ENCODE measurements at regions not wholly inside any gene's neighbourhood (a gene's known extent, or its start where the extent isn't known, plus 50 kb on each side); places are given as distances from the start of the nearest gene placed in this dataset.

DNA sequence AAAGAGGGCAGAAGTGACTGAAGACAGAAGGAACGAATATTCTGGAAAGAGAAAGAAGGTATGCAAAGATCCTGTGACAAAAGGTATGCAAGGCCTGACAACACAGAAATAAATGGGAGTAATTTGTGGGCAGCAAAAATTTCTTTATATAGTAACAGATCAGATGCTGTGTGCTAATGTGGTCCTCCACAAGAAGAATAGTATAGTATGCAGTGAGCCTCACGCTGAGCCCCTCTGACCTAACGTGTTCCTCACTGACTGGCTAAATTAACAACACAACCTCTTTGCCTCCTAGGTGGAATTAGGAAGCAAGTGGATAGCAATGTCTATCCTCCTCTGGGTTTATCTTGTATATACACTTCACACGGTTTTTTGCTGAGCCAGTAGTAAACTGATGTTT lies 143.1 kb upstream of the SESN3 start:
- no peak overlapping the region for H3K27ac Mint-ChIP-seq
- H3K36me3 Mint-ChIP-seq (ENCODE audit: low read depth), result no peaks in the 10 kb centered on the region
- H3K4me1 Mint-ChIP-seq (ENCODE audit: low read depth), result no peaks in the 10 kb centered on the region
- H3K9me3 Mint-ChIP-seq, result no peaks in the 10 kb centered on the region
- peaks cover 6% of the 10 kb centered on the region for H3K27me3 Mint-ChIP-seq
- no peak overlapping the region for H3K4me3 Mint-ChIP-seq

- no peaks in the 10 kb centered on the region for H3K36me3 Mint-ChIP-seq (ENCODE audit: low read depth)
Measured at GRCh38 chr11:95373241-95373640, 142.2 kb upstream of the SESN3 start.

DNA sequence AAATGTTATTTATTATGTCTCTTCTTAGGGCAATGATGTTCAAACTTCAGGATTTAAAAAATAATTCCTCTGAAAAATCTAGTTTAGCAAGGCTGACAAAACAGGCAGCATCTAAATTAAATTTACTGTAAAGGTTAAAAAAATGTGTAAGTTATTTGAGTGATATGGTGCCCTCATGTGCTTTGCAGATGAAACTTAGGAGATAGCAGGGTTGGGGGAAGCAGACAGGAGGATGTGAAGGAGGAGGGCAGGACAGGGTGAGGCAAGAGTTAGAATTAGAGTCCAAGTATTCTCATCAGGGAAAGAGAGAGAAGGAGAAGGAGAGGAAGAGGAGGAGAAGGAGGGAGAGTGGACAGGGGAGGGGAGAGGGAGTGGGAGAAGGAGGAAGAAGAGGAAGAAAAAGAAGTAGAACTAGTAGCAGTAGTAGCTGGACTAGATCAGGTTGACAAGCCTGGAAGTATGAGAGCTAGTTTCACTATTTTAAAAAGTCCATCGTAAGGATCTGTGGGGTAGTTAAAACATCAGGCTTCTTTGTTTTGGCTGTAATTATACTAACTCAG lies 141.2 kb upstream of the SESN3 start:
- no peaks in the 10 kb centered on the region for H3K36me3 Mint-ChIP-seq (ENCODE audit: low read depth)
- H3K4me3 Mint-ChIP-seq, result no peak overlapping the region
- H3K27me3 Mint-ChIP-seq, result peaks cover 6% of the 10 kb centered on the region
- H3K27ac Mint-ChIP-seq, result no peak overlapping the region
- H3K9me3 Mint-ChIP-seq, result no peaks in the 10 kb centered on the region
- H3K4me1 Mint-ChIP-seq (ENCODE audit: low read depth), result no peaks in the 10 kb centered on the region

More at GRCh38 chr11:95373241-95373640, 142.2 kb upstream of the SESN3 start:
- peaks cover 6% of the 10 kb centered on the region for H3K27me3 Mint-ChIP-seq
- no peak overlapping the region for H3K27ac Mint-ChIP-seq
- no peaks in the 10 kb centered on the region for H3K9me3 Mint-ChIP-seq
- H3K4me1 Mint-ChIP-seq (ENCODE audit: low read depth), result no peaks in the 10 kb centered on the region
- no peak overlapping the region for H3K4me3 Mint-ChIP-seq

DNA sequence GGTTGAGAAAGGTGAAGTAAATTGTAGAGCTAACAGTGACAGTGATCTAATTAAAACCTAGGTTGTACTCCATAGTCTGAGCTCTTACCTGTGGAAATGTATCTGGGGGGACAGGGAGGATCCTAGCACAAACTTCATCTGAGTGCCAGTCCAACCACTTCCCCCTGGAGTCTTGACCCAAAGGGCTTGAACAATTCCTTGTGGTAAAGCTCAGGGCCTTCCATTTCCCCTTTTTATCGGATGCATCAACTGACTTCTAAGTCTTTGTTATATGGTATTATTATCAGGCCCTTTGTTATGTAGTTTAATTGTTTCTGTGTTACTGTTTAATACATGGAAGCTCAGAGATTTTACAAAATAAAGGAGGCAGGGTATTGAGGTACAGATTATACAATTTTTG lies 140.2 kb upstream of the SESN3 start:
- H3K4me3 Mint-ChIP-seq, result no peak overlapping the region
- H3K36me3 Mint-ChIP-seq (ENCODE audit: low read depth), result no peaks in the 10 kb centered on the region
- no peak overlapping the region for H3K27ac Mint-ChIP-seq
- H3K4me1 Mint-ChIP-seq (ENCODE audit: low read depth), result no peaks in the 10 kb centered on the region
- H3K27me3 Mint-ChIP-seq, result peaks cover 6% of the 10 kb centered on the region
- no peaks in the 10 kb centered on the region for H3K9me3 Mint-ChIP-seq

- no peaks in the 10 kb centered on the region for H3K9me3 Mint-ChIP-seq
- H3K36me3 Mint-ChIP-seq (ENCODE audit: low read depth), result no peaks in the 10 kb centered on the region
Measured at GRCh38 chr11:95367726-95368125, 136.7 kb upstream of the SESN3 start.

GRCh38 chr11:95365348-95365747 lies 134.3 kb upstream of the SESN3 start:
- Mint-ChIP-seq H3K27ac (peak overlapping the region; percentile 18), H3K4me1 (ENCODE audit: low read depth) (peaks cover 9% of the 10 kb centered on the region), H3K4me3 (no peak overlapping the region), H3K9me3 (no peaks in the 10 kb centered on the region), H3K27me3 (peaks cover 9% of the 10 kb centered on the region), H3K36me3 (ENCODE audit: low read depth) (no peaks in the 10 kb centered on the region)

More at GRCh38 chr11:95367726-95368125, 136.7 kb upstream of the SESN3 start:
- Mint-ChIP-seq H3K27ac (no peak overlapping the region), H3K4me3 (no peak overlapping the region), H3K4me1 (ENCODE audit: low read depth) (peaks cover 9% of the 10 kb centered on the region), H3K27me3 (peaks cover 10% of the 10 kb centered on the region)

- Mint-ChIP-seq H3K27ac (peak overlapping the region; percentile 18), H3K36me3 (ENCODE audit: low read depth) (no peaks in the 10 kb centered on the region), H3K9me3 (no peaks in the 10 kb centered on the region), H3K27me3 (peaks cover 4% of the 10 kb centered on the region), H3K4me1 (ENCODE audit: low read depth) (peaks cover 9% of the 10 kb centered on the region), H3K4me3 (no peak overlapping the region)
Measured at GRCh38 chr11:95364324-95365295, 133.6 kb upstream of the SESN3 start.

- Mint-ChIP-seq H3K4me1 (ENCODE audit: low read depth) (peaks cover 9% of the 10 kb centered on the region), H3K27ac (no peak overlapping the region), H3K4me3 (no peak overlapping the region), H3K9me3 (no peaks in the 10 kb centered on the region), H3K27me3 (peaks cover 4% of the 10 kb centered on the region), H3K36me3 (ENCODE audit: low read depth) (no peaks in the 10 kb centered on the region)
Measured at GRCh38 chr11:95363708-95364107, 132.7 kb upstream of the SESN3 start.

GRCh38 chr11:95363164-95363563 lies 132.2 kb upstream of the SESN3 start:
- Mint-ChIP-seq H3K4me1 (ENCODE audit: low read depth) (peaks cover 9% of the 10 kb centered on the region), H3K27ac (no peak overlapping the region), H3K27me3 (peaks cover 4% of the 10 kb centered on the region), H3K4me3 (no peak overlapping the region), H3K36me3 (ENCODE audit: low read depth) (no peaks in the 10 kb centered on the region), H3K9me3 (no peaks in the 10 kb centered on the region)

DNA sequence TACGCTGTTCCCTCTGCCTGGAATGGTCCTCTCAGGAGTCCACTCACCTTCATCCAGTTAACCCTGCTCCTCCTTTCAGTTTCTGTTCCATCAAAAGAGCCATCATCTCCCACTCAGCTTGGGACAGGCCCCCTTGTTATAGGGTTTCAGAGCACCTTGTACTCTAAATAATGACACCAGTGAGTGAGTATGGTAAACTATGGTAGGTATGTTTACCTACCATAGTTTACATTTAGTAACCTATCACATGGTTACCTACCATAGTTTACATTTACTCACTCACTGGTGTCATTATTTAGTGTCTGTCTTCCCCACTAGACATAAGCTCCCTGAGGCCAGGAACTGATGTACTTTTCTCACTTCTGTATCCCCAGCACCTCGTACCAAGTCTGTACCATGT lies 130.2 kb upstream of the SESN3 start:
- Mint-ChIP-seq H3K36me3 (ENCODE audit: low read depth) (no peaks in the 10 kb centered on the region), H3K9me3 (no peaks in the 10 kb centered on the region), H3K27me3 (peaks cover 4% of the 10 kb centered on the region), H3K27ac (no peak overlapping the region), H3K4me3 (no peak overlapping the region), H3K4me1 (ENCODE audit: low read depth) (peaks cover 9% of the 10 kb centered on the region)

DNA sequence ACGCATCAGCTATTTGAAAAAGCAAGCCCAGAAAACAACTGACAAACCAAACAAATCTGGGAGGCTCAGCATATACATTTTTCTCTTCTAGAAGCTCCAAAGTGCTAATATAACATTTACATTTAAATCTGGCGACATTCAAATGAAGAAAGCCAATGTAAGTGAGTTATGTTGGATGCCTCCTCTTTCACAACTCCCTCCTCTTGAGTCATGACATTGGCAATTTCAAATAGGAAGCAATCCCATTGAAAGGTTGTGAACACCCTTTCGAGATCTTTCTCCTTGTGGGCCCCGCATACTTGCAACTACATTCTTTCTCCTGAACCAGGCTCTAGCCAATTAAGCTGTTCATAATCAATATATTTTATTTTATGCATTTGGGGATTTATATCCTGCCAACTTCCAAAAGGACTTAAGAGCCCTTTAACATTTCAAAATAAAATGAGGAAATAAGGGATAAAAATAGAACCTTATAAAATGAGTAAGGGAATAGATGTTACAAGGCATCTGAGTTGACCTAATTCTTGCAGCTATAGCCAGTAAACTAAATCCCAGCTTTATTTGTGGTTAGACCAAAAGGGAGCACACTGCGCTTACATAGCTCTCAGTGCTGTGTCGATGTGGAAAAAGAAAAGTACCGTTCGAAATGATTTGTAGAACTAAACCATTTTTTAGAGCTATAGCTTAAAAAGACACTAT lies 129.5 kb upstream of the SESN3 start:
- no peak overlapping the region for H3K27ac Mint-ChIP-seq
- H3K4me3 Mint-ChIP-seq, result no peak overlapping the region
- H3K27me3 Mint-ChIP-seq, result peaks cover under 1% of the 10 kb centered on the region
- H3K4me1 Mint-ChIP-seq (ENCODE audit: low read depth), result peaks cover 6% of the 10 kb centered on the region
- H3K36me3 Mint-ChIP-seq (ENCODE audit: low read depth), result no peaks in the 10 kb centered on the region
- H3K9me3 Mint-ChIP-seq, result no peaks in the 10 kb centered on the region

DNA sequence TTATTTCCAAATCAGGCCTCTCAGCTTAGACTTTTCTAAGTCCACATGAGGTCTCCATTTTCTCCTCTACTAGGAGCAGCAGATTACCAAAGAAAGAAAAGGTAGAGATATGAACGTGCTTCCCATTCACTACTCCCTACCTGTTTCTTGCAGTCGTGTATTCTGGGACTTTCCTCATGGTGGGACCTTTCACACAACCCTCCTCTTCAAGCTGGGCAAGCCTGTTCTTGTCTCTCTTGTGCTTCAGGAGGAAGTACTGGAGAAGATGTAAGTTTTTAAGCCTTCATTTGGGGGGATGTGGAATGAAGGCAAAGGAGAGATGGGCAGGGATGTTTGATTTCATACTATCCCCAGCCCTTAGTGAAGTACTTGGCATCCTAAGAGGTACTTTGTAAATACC lies 128.8 kb upstream of the SESN3 start:
- no peaks in the 10 kb centered on the region for H3K27me3 Mint-ChIP-seq
- H3K9me3 Mint-ChIP-seq, result no peaks in the 10 kb centered on the region
- H3K36me3 Mint-ChIP-seq (ENCODE audit: low read depth), result no peaks in the 10 kb centered on the region
- H3K27ac Mint-ChIP-seq, result no peak overlapping the region
- H3K4me1 Mint-ChIP-seq (ENCODE audit: low read depth), result no peaks in the 10 kb centered on the region
- no peak overlapping the region for H3K4me3 Mint-ChIP-seq

DNA sequence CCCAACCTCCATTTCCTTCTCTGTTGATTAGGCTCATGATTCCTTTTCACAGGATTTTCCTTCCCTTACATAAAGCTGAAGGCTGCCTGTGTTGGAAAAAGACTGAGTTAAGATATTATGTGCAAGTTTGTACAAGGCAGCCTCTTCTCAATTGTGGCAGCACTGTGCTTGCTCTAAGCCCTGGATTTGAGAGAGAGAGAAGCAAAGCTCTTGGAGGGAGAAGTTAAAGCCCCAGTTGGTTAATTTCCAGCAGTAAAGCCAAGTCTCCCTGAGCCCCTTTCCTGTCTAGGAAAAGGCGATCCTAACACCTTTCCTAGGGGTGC lies 128.3 kb upstream of the SESN3 start:
- no peak overlapping the region for H3K27ac Mint-ChIP-seq

DNA sequence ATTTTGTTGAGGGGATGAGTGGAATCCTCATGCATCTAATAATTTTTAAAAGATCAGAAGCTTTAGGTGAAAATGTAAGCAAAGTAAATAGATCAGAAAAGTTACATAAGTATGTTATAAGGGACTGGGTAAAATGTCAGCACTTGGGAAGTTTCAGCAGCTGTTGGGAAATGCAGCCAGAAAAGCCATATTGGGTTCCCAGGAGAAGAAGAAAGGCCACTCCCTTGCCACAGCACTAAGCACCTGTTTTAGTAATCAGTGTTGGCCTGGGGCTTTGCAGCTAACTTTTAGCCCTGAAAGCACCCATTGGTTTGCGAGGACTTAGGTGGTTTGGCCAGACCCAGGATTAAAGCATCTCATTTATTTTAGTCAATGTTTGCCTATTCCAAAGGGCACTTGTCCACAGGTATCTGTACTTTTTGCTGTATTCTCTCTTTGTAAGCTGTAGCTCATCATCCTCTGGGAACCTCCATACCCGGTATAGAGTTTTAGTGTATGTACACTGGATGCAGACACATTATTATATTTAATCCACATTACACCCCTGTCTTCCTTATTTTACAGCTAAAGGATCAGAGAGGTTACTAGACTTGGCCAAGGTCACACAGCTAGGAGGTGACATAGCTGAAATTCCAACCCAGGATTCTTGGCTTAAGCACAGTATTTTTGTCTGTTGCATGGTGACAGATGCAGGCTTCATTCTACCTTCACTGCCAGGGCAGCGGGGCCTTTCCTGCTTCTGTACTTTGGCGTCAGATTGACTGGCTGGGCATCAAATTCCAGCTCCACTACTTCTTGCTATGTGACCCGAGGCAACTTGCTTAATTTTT lies 127.7 kb upstream of the SESN3 start:
- H3K4me1 Mint-ChIP-seq (ENCODE audit: low read depth), result no peaks in the 10 kb centered on the region
- H3K4me3 Mint-ChIP-seq, result no peak overlapping the region
- H3K36me3 Mint-ChIP-seq (ENCODE audit: low read depth), result no peaks in the 10 kb centered on the region
- no peaks in the 10 kb centered on the region for H3K27me3 Mint-ChIP-seq
- H3K9me3 Mint-ChIP-seq, result no peaks in the 10 kb centered on the region
- H3K27ac Mint-ChIP-seq, result no peak overlapping the region

More for the DNA sequence above, 128.3 kb upstream of the SESN3 start:
- H3K4me3 Mint-ChIP-seq, result no peak overlapping the region
- no peaks in the 10 kb centered on the region for H3K4me1 Mint-ChIP-seq (ENCODE audit: low read depth)
- no peaks in the 10 kb centered on the region for H3K9me3 Mint-ChIP-seq
- no peaks in the 10 kb centered on the region for H3K27me3 Mint-ChIP-seq
- no peaks in the 10 kb centered on the region for H3K36me3 Mint-ChIP-seq (ENCODE audit: low read depth)

Measured in stimulated activated naive CD8-positive, alpha-beta T cell treated with anti-CD3 and anti-CD28 coated beads, Interleukin-15, Interleukin-2, amounts not matched to agents 100 ng/mL and 50 ng/mL, for 24 hours (primary cell).